H1 (cell line): ENCODE measurements at regions not wholly inside any gene's neighbourhood (a gene's known extent, or its start where the extent isn't known, plus 50 kb on each side); places are given as distances from the start of the nearest gene placed in this dataset.

ENCODE experiments used
- CBX5 ChIP-seq: fragments of 300-800, 300-1000 bp; sonication (generic); IDR thresholded peaks from 2 replicates; pipeline ENCODE4 v1.7.1; 2016; ENCODE audit warnings: antibody characterized with exemption, low read length, low read depth
- EZH2 ChIP-seq: fragments of 200-600 bp; sonication (generic); IDR thresholded peaks from 2 replicates; pipeline ENCODE4 v1.7.1; 2012; ENCODE audit warnings: low read depth, mild to moderate bottlenecking, moderate library complexity, low read length, inconsistent platforms; ENCODE audit not compliant: severe bottlenecking
- YY1 ChIP-seq: IDR thresholded peaks from 2 replicates; pipeline ENCODE4 v1.6.1; 2011; ENCODE audit warnings: low read depth, mild to moderate bottlenecking, low read length

DNA sequence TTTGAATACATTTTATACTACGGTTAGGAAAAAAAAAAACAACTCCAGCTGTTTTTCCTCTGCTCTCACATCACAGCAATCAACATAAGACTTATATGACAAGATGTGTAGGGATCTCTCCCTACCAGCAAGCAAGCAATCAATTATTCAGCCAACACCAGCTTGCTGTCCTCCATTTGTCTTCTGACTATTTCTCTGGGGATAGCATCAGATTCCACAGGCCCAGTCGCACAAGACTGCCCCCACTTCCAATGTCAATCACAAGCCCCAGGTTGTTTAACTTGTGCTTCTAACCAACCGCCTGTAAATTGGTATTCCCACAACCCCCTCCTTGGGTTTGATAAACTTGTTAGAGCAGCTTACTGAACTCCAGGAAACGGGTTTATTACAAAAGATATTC is 873.1 kb upstream of the TMPRSS15 start (continued):
- TF ChIP-seq CBX5 (no peak), YY1 (no peak), EZH2 (no peak)
